Loucy (cell line): ENCODE measurements at regions not wholly inside any gene's neighbourhood (a gene's known extent, or its start where the extent isn't known, plus 50 kb on each side); places are given as distances from the start of the nearest gene placed in this dataset.
"Not testable (repeated sequence)": the region's sequence is repeated elsewhere in the genome, so short reads cannot be mapped to it uniquely, and the experiment has no call there.

ENCODE experiments used
- EZH2phosphoT487 ChIP-seq: fragments of 200-600 bp; IDR thresholded peaks from 2 replicates; pipeline ENCODE4 v1.6.1; 2018; ENCODE audit warnings: antibody characterized with exemption, mild to moderate bottlenecking, moderate library complexity, borderline replicate concordance
- TF ChIP-seq, protein P1 (sequence below): fragments of 200-600 bp; sonication (generic); conservative IDR thresholded peaks from 2 replicates; pipeline ENCODE4 v1.5.1; 2014; ENCODE audit warnings: mild to moderate bottlenecking, antibody characterized with exemption, low read length

DNA sequence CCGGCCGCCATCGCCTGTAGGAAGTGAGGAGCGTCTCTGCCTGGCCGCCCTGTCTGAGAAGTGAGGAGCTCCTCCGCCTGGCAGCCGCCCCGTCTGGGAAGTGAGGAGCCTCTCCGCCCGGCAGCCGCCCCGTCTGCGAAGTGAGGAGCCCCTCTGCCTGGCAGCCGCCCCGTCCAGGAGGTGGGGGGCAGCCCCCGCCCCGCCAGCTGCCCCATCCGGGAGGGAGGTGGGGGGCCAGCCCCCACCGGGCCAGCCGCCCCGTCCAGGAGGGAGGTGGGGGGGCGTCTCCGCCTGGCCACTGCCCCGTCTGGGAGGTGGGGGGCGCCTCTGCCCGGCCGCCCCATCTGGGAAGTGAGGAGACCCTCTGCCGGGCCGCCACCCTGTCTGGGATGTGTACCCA, 70.6 kb upstream of the HPF1 start:
- TF ChIP-seq, protein P1, sequence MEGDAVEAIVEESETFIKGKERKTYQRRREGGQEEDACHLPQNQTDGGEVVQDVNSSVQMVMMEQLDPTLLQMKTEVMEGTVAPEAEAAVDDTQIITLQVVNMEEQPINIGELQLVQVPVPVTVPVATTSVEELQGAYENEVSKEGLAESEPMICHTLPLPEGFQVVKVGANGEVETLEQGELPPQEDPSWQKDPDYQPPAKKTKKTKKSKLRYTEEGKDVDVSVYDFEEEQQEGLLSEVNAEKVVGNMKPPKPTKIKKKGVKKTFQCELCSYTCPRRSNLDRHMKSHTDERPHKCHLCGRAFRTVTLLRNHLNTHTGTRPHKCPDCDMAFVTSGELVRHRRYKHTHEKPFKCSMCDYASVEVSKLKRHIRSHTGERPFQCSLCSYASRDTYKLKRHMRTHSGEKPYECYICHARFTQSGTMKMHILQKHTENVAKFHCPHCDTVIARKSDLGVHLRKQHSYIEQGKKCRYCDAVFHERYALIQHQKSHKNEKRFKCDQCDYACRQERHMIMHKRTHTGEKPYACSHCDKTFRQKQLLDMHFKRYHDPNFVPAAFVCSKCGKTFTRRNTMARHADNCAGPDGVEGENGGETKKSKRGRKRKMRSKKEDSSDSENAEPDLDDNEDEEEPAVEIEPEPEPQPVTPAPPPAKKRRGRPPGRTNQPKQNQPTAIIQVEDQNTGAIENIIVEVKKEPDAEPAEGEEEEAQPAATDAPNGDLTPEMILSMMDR: not testable (repeated sequence)
- not testable (repeated sequence) for TF ChIP-seq EZH2phosphoT487
